ENCODE measurements at regions not wholly inside any gene's neighbourhood (a gene's known extent, or its start where the extent isn't known, plus 50 kb on each side); places are given as distances from the start of the nearest gene placed in this dataset.
"Not testable (repeated sequence)": the region's sequence is repeated elsewhere in the genome, so short reads cannot be mapped to it uniquely, and the experiment has no call there.

- Histone ChIP-seq H3K4me1 (ENCODE audit: insufficient read depth) (no peaks in the 10 kb centered on the region), H3K27me3 (no peaks in the 10 kb centered on the region), H3K4me3 (no peak overlapping the region), H3K27ac (no peak overlapping the region), H3K9me3 (no peaks in the 10 kb centered on the region), H3K36me3 (no peaks in the 10 kb centered on the region)
- WGBS, 3 donors: 70 to 83% (median 77%) methylated on average over 3 of the region's 3 CpGs
- DNase-seq: no peak
- intact Hi-C loops (cut with DNase I): no loop called here
- no peak for TF ChIP-seq EP300 (IDR thresholded peaks at IDR 0.05)
Observed at GRCh38 chr3:177713928-177714900, 516.9 kb upstream of the TBL1XR1 start.

DNA sequence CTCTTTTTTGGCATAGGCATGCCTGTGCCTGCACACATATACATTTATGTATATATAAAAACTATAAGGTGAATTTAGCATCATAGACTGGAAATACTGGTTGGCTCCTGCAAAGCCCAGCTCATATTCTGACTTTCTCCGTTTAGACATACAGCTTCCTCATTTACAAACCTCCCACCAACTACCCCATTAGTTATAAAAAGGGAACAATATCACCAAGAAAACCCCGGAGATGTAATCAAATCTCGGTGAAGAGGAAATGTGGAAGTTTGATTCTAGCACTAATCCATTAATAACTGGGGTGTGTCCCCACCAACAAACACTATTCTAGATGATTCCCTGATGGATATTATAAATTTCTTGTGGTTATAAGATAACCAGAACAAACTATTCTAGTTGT lies 517.7 kb upstream of the TBL1XR1 start:
- 82 to 90% (median 88%) methylated on average over 3 of the region's 3 CpGs for WGBS, 3 donors
- H3K4me3 ChIP-seq: no peak overlapping the region

GRCh38 chr3:177715980-177716379 lies 518.7 kb upstream of the TBL1XR1 start:
- no peak overlapping the region for H3K27ac ChIP-seq
- H3K9me3 ChIP-seq: no peaks in the 10 kb centered on the region
- no peaks in the 10 kb centered on the region for H3K4me1 ChIP-seq (ENCODE audit: insufficient read depth)
- intact Hi-C loops (cut with DNase I): no loop called here
- no peak overlapping the region for H3K4me3 ChIP-seq
- DNase-seq: no peak
- H3K27me3 ChIP-seq: no peaks in the 10 kb centered on the region
- H3K36me3 ChIP-seq: no peaks in the 10 kb centered on the region
- 92 to 95% (median 94%) methylated on average over 3 of the region's 3 CpGs for WGBS, 3 donors
- TF ChIP-seq EP300 (IDR thresholded peaks at IDR 0.05) (no peak), POLR2A (IDR thresholded peaks at IDR 0.05) (no peak), CTCF (IDR thresholded peaks at IDR 0.05) (no peak)

More for the DNA sequence above, 517.7 kb upstream of the TBL1XR1 start:
- no peak for DNase-seq
- Histone ChIP-seq H3K36me3 (no peaks in the 10 kb centered on the region), H3K9me3 (no peaks in the 10 kb centered on the region), H3K4me1 (ENCODE audit: insufficient read depth) (no peaks in the 10 kb centered on the region), H3K27ac (no peak overlapping the region), H3K27me3 (no peaks in the 10 kb centered on the region)
- intact Hi-C loops (cut with DNase I): no loop called here
- TF ChIP-seq POLR2A (IDR thresholded peaks at IDR 0.05) (no peak), EP300 (IDR thresholded peaks at IDR 0.05) (no peak), CTCF (IDR thresholded peaks at IDR 0.05) (no peak)

DNA sequence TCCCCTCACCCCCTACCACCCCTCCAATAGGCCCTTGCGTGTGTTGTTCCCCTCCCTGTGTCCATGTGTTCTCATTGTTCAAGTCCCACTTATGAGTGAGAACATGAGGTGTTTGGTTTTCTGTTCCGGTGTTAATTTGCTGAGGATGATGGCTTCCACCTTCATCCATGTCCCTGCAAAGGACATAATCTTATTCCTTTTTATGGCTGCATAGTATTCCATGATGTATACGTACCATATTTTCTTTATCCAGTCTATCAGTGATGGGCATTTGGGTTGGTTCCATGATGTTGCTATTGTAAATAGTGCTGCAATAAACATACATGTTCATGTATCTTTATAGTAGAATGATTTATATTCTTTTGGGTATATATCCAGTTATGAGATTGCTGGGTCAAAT lies 523.6 kb upstream of the TBL1XR1 start:
- 96 to 98% (median 96%) methylated on average over 3 of the region's 3 CpGs for WGBS, 3 donors

DNA sequence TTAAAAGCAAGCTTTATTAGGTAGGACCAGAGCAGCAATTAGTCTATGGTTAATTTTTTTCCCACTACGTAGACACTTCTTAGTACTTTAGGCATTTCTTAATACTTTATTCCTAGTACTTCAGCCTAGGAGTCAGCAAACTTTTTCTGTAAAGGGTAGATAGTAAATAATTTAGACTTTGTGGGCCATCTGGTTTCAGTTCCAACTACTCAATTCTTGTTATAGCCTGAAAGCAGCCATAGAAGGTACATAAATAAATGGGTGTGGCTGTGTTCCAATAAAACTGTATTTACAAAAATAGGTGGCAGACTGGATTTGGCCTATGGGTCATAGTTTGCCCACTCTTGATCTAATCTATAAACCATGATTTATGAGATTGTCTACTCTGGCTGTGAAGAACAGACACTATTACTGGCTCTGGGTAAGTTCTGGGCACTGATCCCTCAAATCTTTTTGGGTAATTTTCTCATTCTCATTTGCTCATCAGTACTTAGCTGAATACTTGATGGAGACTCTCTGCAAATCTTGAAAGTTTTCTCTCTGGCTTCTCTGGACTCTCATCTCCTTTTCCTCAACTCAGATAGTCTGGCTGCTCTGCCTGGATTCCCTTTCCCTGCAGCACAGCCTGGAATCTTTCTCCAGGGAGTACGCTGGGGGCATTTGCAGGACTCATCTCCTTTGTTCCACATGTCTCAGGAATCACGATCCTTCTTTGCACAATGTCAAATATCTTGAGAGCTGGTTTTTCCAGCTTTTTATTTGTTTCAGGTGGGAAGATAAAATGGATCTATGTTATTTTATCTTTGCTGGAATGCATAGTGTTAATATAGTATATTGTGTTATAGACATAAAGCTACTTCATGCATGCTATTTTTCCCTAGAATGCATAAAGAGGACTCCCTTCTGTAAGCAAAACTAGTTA lies 524.8 kb upstream of the TBL1XR1 start:
- whole genome bisulfite sequencing, 3 donors: 67 to 79% (median 75%) methylated on average over 3 of the region's 3 CpGs
- no peak overlapping the region for H3K4me3 ChIP-seq
- TF ChIP-seq EP300 (IDR thresholded peaks at IDR 0.05) (no peak), CTCF (IDR thresholded peaks at IDR 0.05) (no peak), POLR2A (IDR thresholded peaks at IDR 0.05) (no peak)
- no peaks in the 10 kb centered on the region for H3K36me3 ChIP-seq
- H3K4me1 ChIP-seq (ENCODE audit: insufficient read depth): peaks cover 7% of the 10 kb centered on the region
- DNase-seq: no peak
- intact Hi-C loops (cut with DNase I): no loop called here
- no peaks in the 10 kb centered on the region for H3K27me3 ChIP-seq
- no peak overlapping the region for H3K27ac ChIP-seq
- no peaks in the 10 kb centered on the region for H3K9me3 ChIP-seq

More for the DNA sequence above, 523.6 kb upstream of the TBL1XR1 start:
- H3K9me3 ChIP-seq; H3K4me1 ChIP-seq (ENCODE audit: insufficient read depth); DNase-seq; H3K27me3 ChIP-seq; H3K36me3 ChIP-seq; intact Hi-C loops (cut with DNase I); H3K4me3 ChIP-seq; H3K27ac ChIP-seq: not testable (repeated sequence)

All from ovary (tissue), 7 donors.